ENCODE measurements at regions not wholly inside any gene's neighbourhood (a gene's known extent, or its start where the extent isn't known, plus 50 kb on each side); places are given as distances from the start of the nearest gene placed in this dataset.

GRCh38 chr16:9351440-9351839 lies 260.0 kb downstream of the HAPSTR1 start (continued):
- TF ChIP-seq ETS1 (IDR thresholded peaks at IDR 0.05): no peak
- no peak for TF ChIP-seq STAT1 (IDR thresholded peaks at IDR 0.05; ENCODE audit: unreplicated experiment)
- TF ChIP-seq, protein P1, sequence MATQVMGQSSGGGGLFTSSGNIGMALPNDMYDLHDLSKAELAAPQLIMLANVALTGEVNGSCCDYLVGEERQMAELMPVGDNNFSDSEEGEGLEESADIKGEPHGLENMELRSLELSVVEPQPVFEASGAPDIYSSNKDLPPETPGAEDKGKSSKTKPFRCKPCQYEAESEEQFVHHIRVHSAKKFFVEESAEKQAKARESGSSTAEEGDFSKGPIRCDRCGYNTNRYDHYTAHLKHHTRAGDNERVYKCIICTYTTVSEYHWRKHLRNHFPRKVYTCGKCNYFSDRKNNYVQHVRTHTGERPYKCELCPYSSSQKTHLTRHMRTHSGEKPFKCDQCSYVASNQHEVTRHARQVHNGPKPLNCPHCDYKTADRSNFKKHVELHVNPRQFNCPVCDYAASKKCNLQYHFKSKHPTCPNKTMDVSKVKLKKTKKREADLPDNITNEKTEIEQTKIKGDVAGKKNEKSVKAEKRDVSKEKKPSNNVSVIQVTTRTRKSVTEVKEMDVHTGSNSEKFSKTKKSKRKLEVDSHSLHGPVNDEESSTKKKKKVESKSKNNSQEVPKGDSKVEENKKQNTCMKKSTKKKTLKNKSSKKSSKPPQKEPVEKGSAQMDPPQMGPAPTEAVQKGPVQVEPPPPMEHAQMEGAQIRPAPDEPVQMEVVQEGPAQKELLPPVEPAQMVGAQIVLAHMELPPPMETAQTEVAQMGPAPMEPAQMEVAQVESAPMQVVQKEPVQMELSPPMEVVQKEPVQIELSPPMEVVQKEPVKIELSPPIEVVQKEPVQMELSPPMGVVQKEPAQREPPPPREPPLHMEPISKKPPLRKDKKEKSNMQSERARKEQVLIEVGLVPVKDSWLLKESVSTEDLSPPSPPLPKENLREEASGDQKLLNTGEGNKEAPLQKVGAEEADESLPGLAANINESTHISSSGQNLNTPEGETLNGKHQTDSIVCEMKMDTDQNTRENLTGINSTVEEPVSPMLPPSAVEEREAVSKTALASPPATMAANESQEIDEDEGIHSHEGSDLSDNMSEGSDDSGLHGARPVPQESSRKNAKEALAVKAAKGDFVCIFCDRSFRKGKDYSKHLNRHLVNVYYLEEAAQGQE (IDR thresholded peaks at IDR 0.05; ENCODE audit: unreplicated experiment): no peak
- TF ChIP-seq CREB1 (CRISPR knock-in tag; IDR thresholded peaks at IDR 0.05; ENCODE audit: low read depth): no peak

GRCh38 chr16:9351841-9352434 lies 260.5 kb downstream of the HAPSTR1 start:
- TF ChIP-seq, protein P2, sequence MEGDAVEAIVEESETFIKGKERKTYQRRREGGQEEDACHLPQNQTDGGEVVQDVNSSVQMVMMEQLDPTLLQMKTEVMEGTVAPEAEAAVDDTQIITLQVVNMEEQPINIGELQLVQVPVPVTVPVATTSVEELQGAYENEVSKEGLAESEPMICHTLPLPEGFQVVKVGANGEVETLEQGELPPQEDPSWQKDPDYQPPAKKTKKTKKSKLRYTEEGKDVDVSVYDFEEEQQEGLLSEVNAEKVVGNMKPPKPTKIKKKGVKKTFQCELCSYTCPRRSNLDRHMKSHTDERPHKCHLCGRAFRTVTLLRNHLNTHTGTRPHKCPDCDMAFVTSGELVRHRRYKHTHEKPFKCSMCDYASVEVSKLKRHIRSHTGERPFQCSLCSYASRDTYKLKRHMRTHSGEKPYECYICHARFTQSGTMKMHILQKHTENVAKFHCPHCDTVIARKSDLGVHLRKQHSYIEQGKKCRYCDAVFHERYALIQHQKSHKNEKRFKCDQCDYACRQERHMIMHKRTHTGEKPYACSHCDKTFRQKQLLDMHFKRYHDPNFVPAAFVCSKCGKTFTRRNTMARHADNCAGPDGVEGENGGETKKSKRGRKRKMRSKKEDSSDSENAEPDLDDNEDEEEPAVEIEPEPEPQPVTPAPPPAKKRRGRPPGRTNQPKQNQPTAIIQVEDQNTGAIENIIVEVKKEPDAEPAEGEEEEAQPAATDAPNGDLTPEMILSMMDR (conservative IDR thresholded peaks at IDR 0.05; ENCODE audit: low read depth in 2 of 2): no peak
- TF ChIP-seq JUNB (IDR thresholded peaks at IDR 0.05; ENCODE audit: unreplicated experiment) (no peak), EZH2 (IDR thresholded peaks at IDR 0.05; ENCODE audit: low read depth, unreplicated experiment) (no peak), ZNF114 (CRISPR knock-in tag; IDR thresholded peaks at IDR 0.05) (no peak), CREB1 (CRISPR knock-in tag; IDR thresholded peaks at IDR 0.05; ENCODE audit: low read depth) (no peak), ETS1 (IDR thresholded peaks at IDR 0.05) (no peak), STAT1 (IDR thresholded peaks at IDR 0.05; ENCODE audit: unreplicated experiment) (no peak), NANOG (IDR thresholded peaks at IDR 0.05; ENCODE audit: borderline replicate concordance) (no peak)
- TF ChIP-seq, protein P1 (IDR thresholded peaks at IDR 0.05; ENCODE audit: unreplicated experiment): no peak

More at GRCh38 chr16:9351841-9352434, 260.5 kb downstream of the HAPSTR1 start:
- H3K36me3 Mint-ChIP-seq (ENCODE audit: low read depth): peaks cover 25% of the 10 kb centered on the region
- H3K4me1 Mint-ChIP-seq: no peaks in the 10 kb centered on the region
- no peak overlapping the region for H3K27ac Mint-ChIP-seq
- no peak for DNase-seq (ENCODE audit: low spot score)
- Histone ChIP-seq H3K79me2 (replicated peaks; ENCODE audit: insufficient read depth) (no peaks in the 10 kb centered on the region), H3K27ac (ENCODE audit: low read depth) (no peak overlapping the region), H3K27me3 (ENCODE audit: insufficient read depth) (no peaks in the 10 kb centered on the region), H3K4me1 (ENCODE audit: insufficient read depth) (no peaks in the 10 kb centered on the region), H3K36me3 (ENCODE audit: insufficient read depth) (no peaks in the 10 kb centered on the region; the same call in 1 of the 2 replicates), H4K20me1 (replicated peaks; ENCODE audit: insufficient read depth) (no peaks in the 10 kb centered on the region), H3F3A (replicated peaks; ENCODE audit: low read depth) (no peaks in the 10 kb centered on the region), H2AFZ (no peak overlapping the region), H3K4me3 (no peak overlapping the region), H3K9me2 (ENCODE audit: insufficient read depth) (0 out of 2 replicates have a peak, but pooled peaks cover 3% of the 10 kb centered on the region), H3K4me2 (no peak overlapping the region)
- H3K4me3 Mint-ChIP-seq: no peak overlapping the region
- peaks cover 32% of the 10 kb centered on the region for H3K9me3 Mint-ChIP-seq
- H3K27me3 Mint-ChIP-seq (ENCODE audit: insufficient read depth, low read depth, poor library complexity): no peaks in the 10 kb centered on the region
- ATAC-seq: no peak
